A673 (cell line): ENCODE measurements at regions not wholly inside any gene's neighbourhood (a gene's known extent, or its start where the extent isn't known, plus 50 kb on each side); places are given as distances from the start of the nearest gene placed in this dataset.

Experiments
- EZH2 ChIP-seq: fragments of 200-600 bp; sonication (generic); IDR thresholded peaks from 2 replicates; pipeline ENCODE4 v1.6.1; 2017; ENCODE audit warnings: borderline replicate concordance, low read depth, mild to moderate bottlenecking, mixed read lengths, antibody characterized with exemption, low read length; ENCODE audit not compliant: poor library complexity, severe bottlenecking
- TF ChIP-seq, protein P1 (sequence below): fragments of 300-800, 200-600 bp; sonication (generic); conservative IDR thresholded peaks from 2 replicates; pipeline ENCODE4 v1.5.1; 2017; ENCODE audit warnings: low read depth, mild to moderate bottlenecking, antibody characterized with exemption, low read length, moderate library complexity, mixed read lengths

DNA sequence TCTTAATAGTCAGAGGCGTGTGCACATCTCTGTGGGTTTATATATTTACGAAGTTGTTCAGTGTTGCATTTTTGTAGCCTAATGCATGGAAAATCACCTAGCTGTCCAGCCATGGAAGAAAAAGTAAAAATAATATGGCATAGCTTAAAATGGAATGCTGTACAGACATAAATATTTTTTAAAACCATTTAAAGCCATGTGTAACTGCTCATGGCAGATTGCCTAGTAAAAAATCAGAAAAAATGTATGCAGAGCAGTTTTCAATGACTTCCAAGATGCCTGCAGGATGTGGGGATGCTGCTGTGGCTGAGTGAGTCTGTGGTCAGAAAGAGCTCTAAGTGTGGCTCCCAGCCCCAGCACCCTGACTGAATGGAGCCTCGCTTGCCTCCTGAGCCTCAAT lies 64.8 kb upstream of the ALKAL2 start:
- TF ChIP-seq, protein P1, sequence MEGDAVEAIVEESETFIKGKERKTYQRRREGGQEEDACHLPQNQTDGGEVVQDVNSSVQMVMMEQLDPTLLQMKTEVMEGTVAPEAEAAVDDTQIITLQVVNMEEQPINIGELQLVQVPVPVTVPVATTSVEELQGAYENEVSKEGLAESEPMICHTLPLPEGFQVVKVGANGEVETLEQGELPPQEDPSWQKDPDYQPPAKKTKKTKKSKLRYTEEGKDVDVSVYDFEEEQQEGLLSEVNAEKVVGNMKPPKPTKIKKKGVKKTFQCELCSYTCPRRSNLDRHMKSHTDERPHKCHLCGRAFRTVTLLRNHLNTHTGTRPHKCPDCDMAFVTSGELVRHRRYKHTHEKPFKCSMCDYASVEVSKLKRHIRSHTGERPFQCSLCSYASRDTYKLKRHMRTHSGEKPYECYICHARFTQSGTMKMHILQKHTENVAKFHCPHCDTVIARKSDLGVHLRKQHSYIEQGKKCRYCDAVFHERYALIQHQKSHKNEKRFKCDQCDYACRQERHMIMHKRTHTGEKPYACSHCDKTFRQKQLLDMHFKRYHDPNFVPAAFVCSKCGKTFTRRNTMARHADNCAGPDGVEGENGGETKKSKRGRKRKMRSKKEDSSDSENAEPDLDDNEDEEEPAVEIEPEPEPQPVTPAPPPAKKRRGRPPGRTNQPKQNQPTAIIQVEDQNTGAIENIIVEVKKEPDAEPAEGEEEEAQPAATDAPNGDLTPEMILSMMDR = no peak
- TF ChIP-seq EZH2 = no peak
